ENCODE measurements at regions not wholly inside any gene's neighbourhood (a gene's known extent, or its start where the extent isn't known, plus 50 kb on each side); places are given as distances from the start of the nearest gene placed in this dataset.
"Not testable (repeated sequence)": the region's sequence is repeated elsewhere in the genome, so short reads cannot be mapped to it uniquely, and the experiment has no call there.

GRCh38 chr7:142503949-142504348 is 245.3 kb upstream of the PRSS1 start:
- not testable (repeated sequence) for H3K9me3 ChIP-seq (ENCODE audit: low read length); H3K4me3 ChIP-seq (ENCODE audit: low read length); H3K9ac ChIP-seq (ENCODE audit: low read length); H3K9me2 ChIP-seq (replicated peaks; ENCODE audit: insufficient read depth, low read length); H3K27ac ChIP-seq (ENCODE audit: low read length); H3K36me3 ChIP-seq (ENCODE audit: insufficient read depth, low read length); H3K27me3 ChIP-seq (ENCODE audit: low read length); DNase-seq; H2AFZ ChIP-seq (ENCODE audit: low read length); H3K4me2 ChIP-seq (ENCODE audit: low read depth, low read length, poor library complexity, severe bottlenecking); H3K79me2 ChIP-seq (ENCODE audit: low read length); H3K4me1 ChIP-seq (ENCODE audit: low read length); H4K20me1 ChIP-seq (ENCODE audit: insufficient read depth, low read depth, low read length)

GRCh38 chr7:142503036-142503435 is 245.2 kb upstream of the PRSS58 start:
- H3K9ac ChIP-seq (ENCODE audit: low read length), result no peak overlapping the region
- no peaks in the 10 kb centered on the region for H3K36me3 ChIP-seq (ENCODE audit: insufficient read depth, low read length)
- H3K9me2 ChIP-seq (replicated peaks; ENCODE audit: insufficient read depth, low read length), result no peaks in the 10 kb centered on the region
- no peaks in the 10 kb centered on the region for H3K79me2 ChIP-seq (ENCODE audit: low read length)
- no peak overlapping the region for H3K4me2 ChIP-seq (ENCODE audit: low read depth, low read length, poor library complexity, severe bottlenecking)
- H3K9me3 ChIP-seq (ENCODE audit: low read length), result no peaks in the 10 kb centered on the region
- H3K27ac ChIP-seq (ENCODE audit: low read length), result no peak overlapping the region
- H2AFZ ChIP-seq (ENCODE audit: low read length), result no peak overlapping the region
- DNase-seq, result no peak
- H3K4me3 ChIP-seq (ENCODE audit: low read length), result no peak overlapping the region
- H3K27me3 ChIP-seq (ENCODE audit: low read length), result no peaks in the 10 kb centered on the region
- no peaks in the 10 kb centered on the region for H4K20me1 ChIP-seq (ENCODE audit: insufficient read depth, low read depth, low read length)
- H3K4me1 ChIP-seq (ENCODE audit: low read length), result peaks cover 9% of the 10 kb centered on the region

DNA sequence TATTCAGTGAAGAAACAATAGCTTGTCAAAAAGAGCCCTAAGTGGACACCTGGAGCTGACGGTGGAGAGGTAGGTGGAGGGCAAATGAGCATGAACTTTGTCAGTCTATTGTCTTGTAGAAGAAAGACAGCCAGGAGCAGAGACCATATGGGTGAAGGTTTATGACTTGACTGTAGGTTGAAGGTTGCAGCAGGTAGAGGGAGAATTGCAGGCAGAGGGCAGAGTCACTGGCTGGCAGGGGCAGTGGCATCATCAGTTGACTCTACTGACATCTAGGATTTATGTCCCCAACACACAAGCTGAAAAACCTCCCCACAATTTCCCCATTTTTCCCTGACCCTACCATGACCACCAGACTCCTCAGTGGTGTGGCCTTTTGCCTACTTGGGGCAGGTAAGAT is 243.6 kb upstream of the PRSS58 start:
- H3K9me3 ChIP-seq (ENCODE audit: low read length), result no peaks in the 10 kb centered on the region
- no peak overlapping the region for H3K4me3 ChIP-seq (ENCODE audit: low read length)
- H3K9ac ChIP-seq (ENCODE audit: low read length), result no peak overlapping the region
- no peaks in the 10 kb centered on the region for H3K36me3 ChIP-seq (ENCODE audit: insufficient read depth, low read length)
- H3K4me2 ChIP-seq (ENCODE audit: low read depth, low read length, poor library complexity, severe bottlenecking), result no peak overlapping the region
- H3K9me2 ChIP-seq (replicated peaks; ENCODE audit: insufficient read depth, low read length), result no peaks in the 10 kb centered on the region
- peaks cover 9% of the 10 kb centered on the region for H3K4me1 ChIP-seq (ENCODE audit: low read length)
- DNase-seq, result no peak
- no peaks in the 10 kb centered on the region for H4K20me1 ChIP-seq (ENCODE audit: insufficient read depth, low read depth, low read length)
- no peaks in the 10 kb centered on the region for H3K79me2 ChIP-seq (ENCODE audit: low read length)
- no peak overlapping the region for H2AFZ ChIP-seq (ENCODE audit: low read length)
- no peaks in the 10 kb centered on the region for H3K27me3 ChIP-seq (ENCODE audit: low read length)
- H3K27ac ChIP-seq (ENCODE audit: low read length), result no peak overlapping the region

DNA sequence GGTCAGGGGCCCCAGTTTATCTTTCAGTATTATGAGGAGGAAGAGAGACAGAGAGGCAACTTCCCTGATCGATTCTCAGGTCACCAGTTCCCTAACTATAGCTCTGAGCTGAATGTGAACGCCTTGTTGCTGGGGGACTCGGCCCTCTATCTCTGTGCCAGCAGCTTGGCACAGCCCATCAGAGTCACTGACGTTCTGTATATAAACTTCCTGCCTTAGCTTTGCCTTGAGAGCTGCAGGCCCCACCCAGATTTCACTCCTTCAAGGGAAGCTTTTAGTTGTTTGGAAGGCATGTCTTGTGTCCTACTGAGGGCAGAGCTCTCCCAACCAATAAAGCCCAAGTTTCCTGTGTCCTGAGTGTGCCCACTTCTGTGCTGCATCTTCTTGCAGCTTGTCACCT is 242.5 kb upstream of the PRSS58 start:
- no peak overlapping the region for H3K4me2 ChIP-seq (ENCODE audit: low read depth, low read length, poor library complexity, severe bottlenecking)
- H3K79me2 ChIP-seq (ENCODE audit: low read length), result no peaks in the 10 kb centered on the region
- no peaks in the 10 kb centered on the region for H3K9me2 ChIP-seq (replicated peaks; ENCODE audit: insufficient read depth, low read length)
- H3K27ac ChIP-seq (ENCODE audit: low read length), result no peak overlapping the region
- H3K4me3 ChIP-seq (ENCODE audit: low read length), result no peak overlapping the region
- H3K27me3 ChIP-seq (ENCODE audit: low read length), result no peaks in the 10 kb centered on the region
- H4K20me1 ChIP-seq (ENCODE audit: insufficient read depth, low read depth, low read length), result no peaks in the 10 kb centered on the region
- peaks cover 9% of the 10 kb centered on the region for H3K4me1 ChIP-seq (ENCODE audit: low read length)
- H2AFZ ChIP-seq (ENCODE audit: low read length), result no peak overlapping the region; the same call in 1 of the 2 replicates
- no peak overlapping the region for H3K9ac ChIP-seq (ENCODE audit: low read length)
- no peak for DNase-seq
- no peaks in the 10 kb centered on the region for H3K36me3 ChIP-seq (ENCODE audit: insufficient read depth, low read length)
- no peaks in the 10 kb centered on the region for H3K9me3 ChIP-seq (ENCODE audit: low read length)

- DNase-seq, result no peak
- Histone ChIP-seq H3K4me3 (ENCODE audit: low read length) (no peak overlapping the region), H2AFZ (ENCODE audit: low read length) (no peak overlapping the region)
Observed at GRCh38 chr7:142499635-142500034, 241.8 kb upstream of the PRSS58 start.

GRCh38 chr7:142498364-142498763 is 240.5 kb upstream of the PRSS58 start:
- Histone ChIP-seq H3K27ac (ENCODE audit: low read length) (no peak overlapping the region), H3K9ac (ENCODE audit: low read length) (no peak overlapping the region), H4K20me1 (ENCODE audit: insufficient read depth, low read depth, low read length) (no peaks in the 10 kb centered on the region), H3K27me3 (ENCODE audit: low read length) (no peaks in the 10 kb centered on the region), H3K9me2 (replicated peaks; ENCODE audit: insufficient read depth, low read length) (no peaks in the 10 kb centered on the region), H3K4me3 (ENCODE audit: low read length) (no peak overlapping the region), H3K36me3 (ENCODE audit: insufficient read depth, low read length) (no peaks in the 10 kb centered on the region), H3K4me2 (ENCODE audit: low read depth, low read length, poor library complexity, severe bottlenecking) (no peak overlapping the region), H3K4me1 (ENCODE audit: low read length) (peaks cover 6% of the 10 kb centered on the region), H3K79me2 (ENCODE audit: low read length) (no peaks in the 10 kb centered on the region), H3K9me3 (ENCODE audit: low read length) (no peaks in the 10 kb centered on the region), H2AFZ (ENCODE audit: low read length) (no peak overlapping the region)
- DNase-seq, result no peak

More at GRCh38 chr7:142499635-142500034, 241.8 kb upstream of the PRSS58 start:
- no peaks in the 10 kb centered on the region for H3K79me2 ChIP-seq (ENCODE audit: low read length)
- no peaks in the 10 kb centered on the region for H3K27me3 ChIP-seq (ENCODE audit: low read length)
- H3K9me2 ChIP-seq (replicated peaks; ENCODE audit: insufficient read depth, low read length), result no peaks in the 10 kb centered on the region
- H3K9me3 ChIP-seq (ENCODE audit: low read length), result no peaks in the 10 kb centered on the region
- H3K36me3 ChIP-seq (ENCODE audit: insufficient read depth, low read length), result no peaks in the 10 kb centered on the region
- H3K4me2 ChIP-seq (ENCODE audit: low read depth, low read length, poor library complexity, severe bottlenecking), result no peak overlapping the region
- no peaks in the 10 kb centered on the region for H4K20me1 ChIP-seq (ENCODE audit: insufficient read depth, low read depth, low read length)
- H3K9ac ChIP-seq (ENCODE audit: low read length), result no peak overlapping the region
- H3K4me1 ChIP-seq (ENCODE audit: low read length), result peaks cover 9% of the 10 kb centered on the region
- H3K27ac ChIP-seq (ENCODE audit: low read length), result no peak overlapping the region

DNA sequence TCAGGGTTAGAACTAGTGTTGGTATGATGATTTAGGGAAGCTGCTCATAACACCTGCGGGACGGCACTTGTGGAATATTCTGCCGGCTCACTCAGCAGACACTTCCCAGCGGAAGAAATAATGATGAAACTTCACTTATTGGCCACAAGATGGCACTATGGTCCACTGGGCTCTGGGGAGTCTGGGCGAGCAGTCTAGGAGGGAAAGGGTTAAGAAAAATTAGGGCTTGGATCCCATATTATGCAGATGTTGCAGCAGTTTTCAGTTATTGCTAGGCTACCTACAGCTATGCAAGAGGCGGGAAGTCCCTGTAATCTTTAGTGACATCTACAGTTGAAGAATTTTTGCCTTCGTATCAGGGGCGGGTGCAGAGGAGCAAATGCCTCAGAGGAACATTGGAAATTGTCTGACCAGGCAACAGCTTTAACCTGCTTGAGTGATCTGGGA is 238.7 kb upstream of the PRSS58 start:
- no peak overlapping the region for H2AFZ ChIP-seq (ENCODE audit: low read length)
- no peaks in the 10 kb centered on the region for H3K27me3 ChIP-seq (ENCODE audit: low read length)
- no peak overlapping the region for H3K4me2 ChIP-seq (ENCODE audit: low read depth, low read length, poor library complexity, severe bottlenecking)
- H3K4me1 ChIP-seq (ENCODE audit: low read length), result peaks cover 5% of the 10 kb centered on the region
- H3K27ac ChIP-seq (ENCODE audit: low read length), result no peak overlapping the region
- no peak overlapping the region for H3K9ac ChIP-seq (ENCODE audit: low read length)
- H3K9me2 ChIP-seq (replicated peaks; ENCODE audit: insufficient read depth, low read length), result no peaks in the 10 kb centered on the region
- H3K9me3 ChIP-seq (ENCODE audit: low read length), result no peaks in the 10 kb centered on the region
- H4K20me1 ChIP-seq (ENCODE audit: insufficient read depth, low read depth, low read length), result no peaks in the 10 kb centered on the region
- no peak overlapping the region for H3K4me3 ChIP-seq (ENCODE audit: low read length)
- H3K36me3 ChIP-seq (ENCODE audit: insufficient read depth, low read length), result no peaks in the 10 kb centered on the region
- DNase-seq, result peak; percentile 55
- no peaks in the 10 kb centered on the region for H3K79me2 ChIP-seq (ENCODE audit: low read length)

DNA sequence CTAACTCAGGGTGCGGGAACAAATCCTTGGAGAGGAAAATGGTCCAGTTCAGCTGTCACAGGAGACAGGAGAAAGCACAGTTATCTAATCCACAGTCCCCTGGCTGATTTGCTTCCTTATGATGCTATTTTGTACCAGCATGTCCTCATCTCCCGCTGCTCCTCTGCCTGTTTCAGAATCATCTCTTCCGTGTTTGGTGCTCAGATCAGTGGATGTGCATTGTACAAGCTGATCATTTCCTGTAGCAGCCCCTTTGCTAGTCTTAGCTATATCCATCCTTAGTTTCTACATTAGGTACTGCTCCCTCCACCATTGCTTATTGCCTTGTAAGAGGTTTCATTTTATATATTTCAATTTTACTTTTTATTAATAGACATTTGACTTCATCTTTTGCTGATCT is 238.0 kb upstream of the PRSS58 start:
- H3K27me3 ChIP-seq (ENCODE audit: low read length); H3K36me3 ChIP-seq (ENCODE audit: insufficient read depth, low read length); H3K9ac ChIP-seq (ENCODE audit: low read length); H3K27ac ChIP-seq (ENCODE audit: low read length); H3K4me1 ChIP-seq (ENCODE audit: low read length); H3K4me2 ChIP-seq (ENCODE audit: low read depth, low read length, poor library complexity, severe bottlenecking); DNase-seq; H4K20me1 ChIP-seq (ENCODE audit: insufficient read depth, low read depth, low read length); H3K79me2 ChIP-seq (ENCODE audit: low read length); H3K4me3 ChIP-seq (ENCODE audit: low read length); H2AFZ ChIP-seq (ENCODE audit: low read length); H3K9me3 ChIP-seq (ENCODE audit: low read length); H3K9me2 ChIP-seq (replicated peaks; ENCODE audit: insufficient read depth, low read length): not testable (repeated sequence)

DNA sequence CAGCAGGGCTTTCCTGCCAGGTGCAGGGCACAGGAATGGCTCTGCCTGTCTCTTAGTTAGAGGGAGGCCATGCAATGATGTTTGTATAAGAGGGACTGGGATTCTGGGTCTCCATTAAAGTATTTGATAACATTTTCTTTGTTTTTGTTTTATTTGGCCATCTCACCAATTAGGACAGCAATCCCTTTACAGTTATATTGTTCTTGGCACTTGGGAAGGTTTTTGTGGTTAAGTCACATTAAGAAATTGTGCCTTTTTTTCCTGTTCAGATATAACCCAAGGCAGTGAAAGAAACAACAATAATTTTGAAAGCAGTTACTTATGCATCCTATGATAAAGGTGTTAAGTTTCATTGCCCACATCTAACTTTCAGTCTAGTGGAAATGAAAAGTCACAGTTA is 237.4 kb upstream of the PRSS58 start:
- not testable (repeated sequence) for H3K4me2 ChIP-seq (ENCODE audit: low read depth, low read length, poor library complexity, severe bottlenecking); H3K36me3 ChIP-seq (ENCODE audit: insufficient read depth, low read length); H3K79me2 ChIP-seq (ENCODE audit: low read length); H3K9ac ChIP-seq (ENCODE audit: low read length); H3K4me3 ChIP-seq (ENCODE audit: low read length); H3K9me2 ChIP-seq (replicated peaks; ENCODE audit: insufficient read depth, low read length); DNase-seq; H2AFZ ChIP-seq (ENCODE audit: low read length); H3K27ac ChIP-seq (ENCODE audit: low read length); H3K9me3 ChIP-seq (ENCODE audit: low read length); H3K4me1 ChIP-seq (ENCODE audit: low read length); H3K27me3 ChIP-seq (ENCODE audit: low read length); H4K20me1 ChIP-seq (ENCODE audit: insufficient read depth, low read depth, low read length)

All from Karpas-422 (cell line).